ENCODE measurements at regions not wholly inside any gene's neighbourhood (a gene's known extent, or its start where the extent isn't known, plus 50 kb on each side); places are given as distances from the start of the nearest gene placed in this dataset.

DNA sequence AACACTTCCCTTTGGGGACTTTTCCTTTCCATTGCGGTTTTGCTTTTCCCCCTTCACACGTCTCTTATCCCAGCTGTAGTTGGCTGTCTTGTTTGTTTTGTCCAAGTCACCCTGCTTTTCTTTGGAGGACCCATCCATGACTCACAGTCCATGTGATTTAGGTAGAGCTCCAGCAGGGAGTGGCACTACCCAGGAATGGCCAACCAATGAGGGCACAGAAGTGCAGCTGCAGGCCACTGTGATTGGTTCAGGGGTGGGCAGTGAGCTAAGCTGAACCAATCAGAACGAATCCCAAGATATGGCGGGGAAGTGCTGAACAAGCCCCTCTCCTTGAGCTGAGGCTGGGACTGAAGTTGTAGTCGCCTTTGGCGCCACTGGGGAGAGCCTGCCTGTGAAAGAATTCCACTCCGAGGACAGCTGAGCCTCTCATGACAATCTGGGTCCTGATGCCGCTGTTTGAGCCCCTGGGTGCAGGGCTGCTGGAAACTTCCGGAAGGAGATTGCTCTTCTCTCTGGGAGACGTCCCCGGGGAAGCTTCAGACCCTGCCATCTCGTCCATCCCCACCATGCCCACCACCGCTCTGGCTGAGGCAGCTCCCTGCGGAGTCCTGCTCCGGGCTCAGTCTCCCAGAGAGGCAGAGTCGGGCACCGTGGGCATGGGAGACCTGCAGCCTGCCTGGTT lies 62.9 kb upstream of the URI1 start:
- Histone ChIP-seq H3K27me3 (ENCODE audit: control insufficient read depth in 2 of 2, insufficient read depth in 2 of 2, low read length in 2 of 2) (peaks cover 0 to 3% of the 10 kb centered on the region in 2 donors), H2AFZ (ENCODE audit: insufficient read depth, low read depth, low read length, poor library complexity, severe bottlenecking) (no peak overlapping the region), H3K4me3 (replicated peaks in 1 of 3; ENCODE audit: low read depth in 2 of 3, low read length in 3 of 3) (no peak overlapping the region), H3K9ac (ENCODE audit: insufficient read depth, low read length, poor library complexity, severe bottlenecking) (no peak overlapping the region), H3K4me2 (replicated peaks; ENCODE audit: extremely low read depth, low read length, poor library complexity, severe bottlenecking) (no peak overlapping the region), H3K4me1 (ENCODE audit: control insufficient read depth in 1 of 2, insufficient read depth in 2 of 2, low read length in 2 of 2) (no peaks in the 10 kb centered on the region), H4K20me1 (ENCODE audit: insufficient read depth, low read length) (no peaks in the 10 kb centered on the region), H3K79me2 (ENCODE audit: insufficient read depth, low read length) (no peaks in the 10 kb centered on the region), H3K36me3 (replicated peaks in 1 of 2; ENCODE audit: control insufficient read depth in 1 of 2, insufficient read depth in 2 of 2, low read length in 2 of 2) (no peaks in the 10 kb centered on the region), H3K9me3 (replicated peaks in 1 of 2; ENCODE audit: control insufficient read depth in 1 of 2, insufficient read depth in 1 of 2, low read length in 2 of 2) (no peaks in the 10 kb centered on the region), H3K27ac (ENCODE audit: low read depth in 1 of 2, low read length in 2 of 2) (no peak overlapping the region)
- Mint-ChIP-seq H3K4me3 (no peak overlapping the region), H3K27me3 (ENCODE audit: low read depth in 3 of 3) (peaks cover 9 to 11% (median 9%) of the 10 kb centered on the region in 3 donors), H3K4me1 (peaks cover 6% of the 10 kb centered on the region), H3K27ac (no peak overlapping the region), H3K9me3 (peaks cover 0 to 3% (median 0%) of the 10 kb centered on the region in 7 donors), H3K36me3 (no peaks in the 10 kb centered on the region)
- no peak for DNase-seq
- intact Hi-C loops (cut with micrococcal nuclease) = loop anchor here (10.0 kb wide), 1 partner anchor 114 kb away; no protein-coding TSS in a partner anchor
- TF ChIP-seq, protein P1, sequence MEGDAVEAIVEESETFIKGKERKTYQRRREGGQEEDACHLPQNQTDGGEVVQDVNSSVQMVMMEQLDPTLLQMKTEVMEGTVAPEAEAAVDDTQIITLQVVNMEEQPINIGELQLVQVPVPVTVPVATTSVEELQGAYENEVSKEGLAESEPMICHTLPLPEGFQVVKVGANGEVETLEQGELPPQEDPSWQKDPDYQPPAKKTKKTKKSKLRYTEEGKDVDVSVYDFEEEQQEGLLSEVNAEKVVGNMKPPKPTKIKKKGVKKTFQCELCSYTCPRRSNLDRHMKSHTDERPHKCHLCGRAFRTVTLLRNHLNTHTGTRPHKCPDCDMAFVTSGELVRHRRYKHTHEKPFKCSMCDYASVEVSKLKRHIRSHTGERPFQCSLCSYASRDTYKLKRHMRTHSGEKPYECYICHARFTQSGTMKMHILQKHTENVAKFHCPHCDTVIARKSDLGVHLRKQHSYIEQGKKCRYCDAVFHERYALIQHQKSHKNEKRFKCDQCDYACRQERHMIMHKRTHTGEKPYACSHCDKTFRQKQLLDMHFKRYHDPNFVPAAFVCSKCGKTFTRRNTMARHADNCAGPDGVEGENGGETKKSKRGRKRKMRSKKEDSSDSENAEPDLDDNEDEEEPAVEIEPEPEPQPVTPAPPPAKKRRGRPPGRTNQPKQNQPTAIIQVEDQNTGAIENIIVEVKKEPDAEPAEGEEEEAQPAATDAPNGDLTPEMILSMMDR (IDR thresholded peaks at IDR 0.05) = no peak
- WGBS (ENCODE audit: insufficient coverage) = 91% methylated on average over 13 of the region's 17 CpGs

- Histone ChIP-seq H3K27ac (ENCODE audit: low read depth in 1 of 2, low read length in 2 of 2) (no peak overlapping the region), H3K9me3 (replicated peaks in 1 of 2; ENCODE audit: control insufficient read depth in 1 of 2, insufficient read depth in 1 of 2, low read length in 2 of 2) (no peaks in the 10 kb centered on the region), H3K9ac (ENCODE audit: insufficient read depth, low read length, poor library complexity, severe bottlenecking) (no peak overlapping the region), H3K4me1 (ENCODE audit: control insufficient read depth in 1 of 2, insufficient read depth in 2 of 2, low read length in 2 of 2) (no peaks in the 10 kb centered on the region), H3K36me3 (replicated peaks in 1 of 2; ENCODE audit: control insufficient read depth in 1 of 2, insufficient read depth in 2 of 2, low read length in 2 of 2) (no peaks in the 10 kb centered on the region), H3K79me2 (ENCODE audit: insufficient read depth, low read length) (no peaks in the 10 kb centered on the region), H3K27me3 (ENCODE audit: control insufficient read depth in 2 of 2, insufficient read depth in 2 of 2, low read length in 2 of 2) (no peaks in the 10 kb centered on the region), H3K4me3 (replicated peaks in 1 of 3; ENCODE audit: low read depth in 2 of 3, low read length in 3 of 3) (no peak overlapping the region), H2AFZ (ENCODE audit: insufficient read depth, low read depth, low read length, poor library complexity, severe bottlenecking) (no peak overlapping the region), H4K20me1 (ENCODE audit: insufficient read depth, low read length) (no peaks in the 10 kb centered on the region), H3K4me2 (replicated peaks; ENCODE audit: extremely low read depth, low read length, poor library complexity, severe bottlenecking) (no peak overlapping the region)
- H3K36me3 Mint-ChIP-seq = no peaks in the 10 kb centered on the region
- TF ChIP-seq, protein P1 (IDR thresholded peaks at IDR 0.05) = no peak
- WGBS (ENCODE audit: insufficient coverage) = 76% methylated on average over 7 of the region's 7 CpGs
- peaks cover 6 to 11% (median 9%) of the 10 kb centered on the region in 3 donors for H3K27me3 Mint-ChIP-seq (ENCODE audit: low read depth in 3 of 3)
- H3K4me3 Mint-ChIP-seq = no peak overlapping the region
- peaks cover 6% of the 10 kb centered on the region for H3K4me1 Mint-ChIP-seq
- peaks cover 0 to 3% (median 0%) of the 10 kb centered on the region in 7 donors for H3K9me3 Mint-ChIP-seq
- no peak for DNase-seq
- no peak overlapping the region for H3K27ac Mint-ChIP-seq
- intact Hi-C loops (cut with micrococcal nuclease) = loop anchor here (10.0 kb wide), 1 partner anchor 115 kb away; no protein-coding TSS in a partner anchor
Measured at GRCh38 chr19:29879655-29879974, 62.4 kb upstream of the URI1 start.

All from CD14-positive monocyte (primary cell).